Body of pancreas (tissue), 4 donors: ENCODE measurements at regions not wholly inside any gene's neighbourhood (a gene's known extent, or its start where the extent isn't known, plus 50 kb on each side); places are given as distances from the start of the nearest gene placed in this dataset.

Experiments used
- POLR2A ChIP-seq, 3 donors: fragments of 450-650 bp; IDR thresholded peaks; one replicate each; pipeline ENCODE4 v1.6.1; 2016; ENCODE audit warnings: antibody characterized with exemption in 3 of 3, mild to moderate bottlenecking in 2 of 3
- TF ChIP-seq, protein P1 (sequence below), 7 experiments: fragments of 450-650 bp in 4 of 7; fragments of 200-600 bp in 3 of 7; sonication (generic) in 3 of 7; IDR thresholded peaks; one replicate each; pipeline ENCODE4 v1.5.1; 2016 to 2019; ENCODE audit warnings: antibody characterized with exemption in 7 of 7

DNA sequence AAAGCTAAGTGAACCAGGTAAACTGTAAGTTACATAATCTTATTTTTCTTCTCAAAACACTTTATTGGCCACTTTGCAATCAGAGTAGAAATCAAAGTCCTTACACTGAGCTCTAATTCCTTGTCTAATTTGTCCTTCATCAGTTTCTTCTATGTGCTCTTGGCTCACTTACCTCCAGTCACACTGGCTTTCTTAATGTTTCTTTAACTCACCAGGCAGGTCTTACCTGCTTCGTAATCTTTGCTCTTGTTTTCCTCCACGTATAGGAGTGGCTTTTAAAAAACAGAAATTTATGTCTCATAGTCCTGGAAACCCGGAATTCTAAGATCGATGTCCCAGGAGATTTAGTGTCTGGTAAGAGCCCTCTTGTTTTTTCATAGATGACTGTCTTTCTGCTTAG is 1462.1 kb downstream of the FSTL5 start:
- TF ChIP-seq, protein P1, sequence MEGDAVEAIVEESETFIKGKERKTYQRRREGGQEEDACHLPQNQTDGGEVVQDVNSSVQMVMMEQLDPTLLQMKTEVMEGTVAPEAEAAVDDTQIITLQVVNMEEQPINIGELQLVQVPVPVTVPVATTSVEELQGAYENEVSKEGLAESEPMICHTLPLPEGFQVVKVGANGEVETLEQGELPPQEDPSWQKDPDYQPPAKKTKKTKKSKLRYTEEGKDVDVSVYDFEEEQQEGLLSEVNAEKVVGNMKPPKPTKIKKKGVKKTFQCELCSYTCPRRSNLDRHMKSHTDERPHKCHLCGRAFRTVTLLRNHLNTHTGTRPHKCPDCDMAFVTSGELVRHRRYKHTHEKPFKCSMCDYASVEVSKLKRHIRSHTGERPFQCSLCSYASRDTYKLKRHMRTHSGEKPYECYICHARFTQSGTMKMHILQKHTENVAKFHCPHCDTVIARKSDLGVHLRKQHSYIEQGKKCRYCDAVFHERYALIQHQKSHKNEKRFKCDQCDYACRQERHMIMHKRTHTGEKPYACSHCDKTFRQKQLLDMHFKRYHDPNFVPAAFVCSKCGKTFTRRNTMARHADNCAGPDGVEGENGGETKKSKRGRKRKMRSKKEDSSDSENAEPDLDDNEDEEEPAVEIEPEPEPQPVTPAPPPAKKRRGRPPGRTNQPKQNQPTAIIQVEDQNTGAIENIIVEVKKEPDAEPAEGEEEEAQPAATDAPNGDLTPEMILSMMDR (IDR thresholded peaks at IDR 0.05): no peak
- no peak for TF ChIP-seq POLR2A (IDR thresholded peaks at IDR 0.05)
